DOHH2 (cell line): ENCODE measurements at regions not wholly inside any gene's neighbourhood (a gene's known extent, or its start where the extent isn't known, plus 50 kb on each side); places are given as distances from the start of the nearest gene placed in this dataset.
"Not testable (repeated sequence)": the region's sequence is repeated elsewhere in the genome, so short reads cannot be mapped to it uniquely, and the experiment has no call there.

ENCODE experiments used
- H3F3A ChIP-seq: fragments of 200-600 bp; sonication (generic), shearing (Covaris generic); 2 replicates; pipeline ENCODE4 v1.6.0; 2016; ENCODE audit warnings: antibody characterized with exemption, mild to moderate bottlenecking; ENCODE audit not compliant: control insufficient read depth, insufficient read depth
- H3K27ac ChIP-seq: fragments of 200-600 bp; sonication (generic); 2 replicates; pipeline ENCODE4 v1.5.1; 2014; ENCODE audit warnings: low read depth, mild to moderate bottlenecking, low read length, moderate library complexity
- H3K27me3 ChIP-seq: fragments of 200-600 bp; sonication (generic); 2 replicates; pipeline ENCODE4 v1.6.1; 2014; ENCODE audit warnings: mild to moderate bottlenecking, low read length, mixed read lengths; ENCODE audit not compliant: control insufficient read depth
- H3K36me3 ChIP-seq: fragments of 200-600 bp; sonication (generic); 2 replicates; pipeline ENCODE4 v1.6.1; 2014; ENCODE audit warnings: mild to moderate bottlenecking, low read length, moderate library complexity, mixed read lengths; ENCODE audit not compliant: control insufficient read depth
- H3K4me1 ChIP-seq: fragments of 200-600 bp; sonication (generic); 2 replicates; pipeline ENCODE4 v1.6.1; 2014; ENCODE audit warnings: mild to moderate bottlenecking, low read length, mixed read lengths; ENCODE audit not compliant: control insufficient read depth
- H3K4me2 ChIP-seq: fragments of 200-600 bp; sonication (generic); 2 replicates; pipeline ENCODE4 v1.6.0; 2014; ENCODE audit warnings: mild to moderate bottlenecking, low read length, moderate library complexity
- H3K4me3 ChIP-seq: fragments of 200-600 bp; sonication (generic); 2 replicates; pipeline ENCODE4 v1.5.1; 2014; ENCODE audit warnings: mild to moderate bottlenecking, low read length, mixed read lengths
- H3K79me2 ChIP-seq: fragments of 200-600 bp; sonication (generic); 2 replicates; pipeline ENCODE4 v1.6.1; 2014; ENCODE audit warnings: mild to moderate bottlenecking, low read length, mixed read lengths; ENCODE audit not compliant: control insufficient read depth
- H3K9me2 ChIP-seq: fragments of 200-600 bp; sonication (generic); replicated peaks from 2 replicates; pipeline ENCODE4 v1.6.1; 2014; ENCODE audit warnings: mild to moderate bottlenecking, low read length, mixed read lengths; ENCODE audit not compliant: control insufficient read depth
- H3K9me3 ChIP-seq: fragments of 200-600 bp; sonication (generic); 2 replicates; pipeline ENCODE4 v1.6.1; 2014; ENCODE audit warnings: antibody characterized with exemption, low read length, mixed read lengths; ENCODE audit not compliant: control insufficient read depth, insufficient read depth
- H4K20me1 ChIP-seq: fragments of 200-600 bp; sonication (generic); 2 replicates; pipeline ENCODE4 v1.6.0; 2014; ENCODE audit warnings: low read depth, mild to moderate bottlenecking, antibody characterized with exemption, low read length, moderate library complexity; ENCODE audit not compliant: control insufficient read depth, insufficient read depth
- EZH2phosphoT487 ChIP-seq: fragments of 200-600 bp; sonication (generic); IDR thresholded peaks from 2 replicates; pipeline ENCODE4 v1.6.1; 2017; ENCODE audit warnings: borderline replicate concordance, mild to moderate bottlenecking, antibody characterized with exemption, low read length, moderate library complexity, mixed read lengths
- TF ChIP-seq, protein P1 (sequence below): fragments of 200-600 bp; sonication (generic); IDR thresholded peaks from one replicate; pipeline ENCODE4 v1.5.1; 2014; ENCODE audit warnings: antibody characterized with exemption, mild to moderate bottlenecking, low read depth, low read length; ENCODE audit not compliant: poor library complexity, severe bottlenecking

DNA sequence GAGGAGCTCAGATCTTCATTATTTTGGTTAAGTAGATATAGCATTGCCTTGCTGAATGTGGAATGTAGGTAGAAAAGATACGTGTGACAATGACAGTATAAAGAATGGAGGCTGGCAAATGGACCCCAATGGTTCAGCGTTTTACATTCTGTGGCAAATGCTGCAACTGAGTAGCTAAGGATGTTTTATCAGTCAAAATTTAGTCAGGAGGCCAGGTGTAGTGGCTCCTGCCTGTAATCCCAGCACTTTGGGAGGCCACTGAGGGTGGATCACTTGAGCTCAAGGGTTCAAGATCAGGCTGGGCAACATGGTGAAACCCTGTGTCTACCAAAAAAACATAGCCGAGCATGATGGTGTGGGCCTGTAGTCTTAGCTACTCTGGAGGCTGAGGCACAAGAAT lies 120.5 kb upstream of the GHITM start:
- no peaks in the 10 kb centered on the region for H3K9me3 ChIP-seq
- H3K27me3 ChIP-seq: no peaks in the 10 kb centered on the region
- H4K20me1 ChIP-seq: no peaks in the 10 kb centered on the region
- no peak overlapping the region for H3K4me3 ChIP-seq
- H3K79me2 ChIP-seq: no peaks in the 10 kb centered on the region
- no peaks in the 10 kb centered on the region for H3K36me3 ChIP-seq
- TF ChIP-seq, protein P1, sequence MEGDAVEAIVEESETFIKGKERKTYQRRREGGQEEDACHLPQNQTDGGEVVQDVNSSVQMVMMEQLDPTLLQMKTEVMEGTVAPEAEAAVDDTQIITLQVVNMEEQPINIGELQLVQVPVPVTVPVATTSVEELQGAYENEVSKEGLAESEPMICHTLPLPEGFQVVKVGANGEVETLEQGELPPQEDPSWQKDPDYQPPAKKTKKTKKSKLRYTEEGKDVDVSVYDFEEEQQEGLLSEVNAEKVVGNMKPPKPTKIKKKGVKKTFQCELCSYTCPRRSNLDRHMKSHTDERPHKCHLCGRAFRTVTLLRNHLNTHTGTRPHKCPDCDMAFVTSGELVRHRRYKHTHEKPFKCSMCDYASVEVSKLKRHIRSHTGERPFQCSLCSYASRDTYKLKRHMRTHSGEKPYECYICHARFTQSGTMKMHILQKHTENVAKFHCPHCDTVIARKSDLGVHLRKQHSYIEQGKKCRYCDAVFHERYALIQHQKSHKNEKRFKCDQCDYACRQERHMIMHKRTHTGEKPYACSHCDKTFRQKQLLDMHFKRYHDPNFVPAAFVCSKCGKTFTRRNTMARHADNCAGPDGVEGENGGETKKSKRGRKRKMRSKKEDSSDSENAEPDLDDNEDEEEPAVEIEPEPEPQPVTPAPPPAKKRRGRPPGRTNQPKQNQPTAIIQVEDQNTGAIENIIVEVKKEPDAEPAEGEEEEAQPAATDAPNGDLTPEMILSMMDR: no peak
- TF ChIP-seq EZH2phosphoT487: no peak
- H3K27ac ChIP-seq: no peak overlapping the region
- H3K4me1 ChIP-seq: no peaks in the 10 kb centered on the region
- no peaks in the 10 kb centered on the region for H3K9me2 ChIP-seq
- H3F3A ChIP-seq: no peaks in the 10 kb centered on the region
- no peak overlapping the region for H3K4me2 ChIP-seq

DNA sequence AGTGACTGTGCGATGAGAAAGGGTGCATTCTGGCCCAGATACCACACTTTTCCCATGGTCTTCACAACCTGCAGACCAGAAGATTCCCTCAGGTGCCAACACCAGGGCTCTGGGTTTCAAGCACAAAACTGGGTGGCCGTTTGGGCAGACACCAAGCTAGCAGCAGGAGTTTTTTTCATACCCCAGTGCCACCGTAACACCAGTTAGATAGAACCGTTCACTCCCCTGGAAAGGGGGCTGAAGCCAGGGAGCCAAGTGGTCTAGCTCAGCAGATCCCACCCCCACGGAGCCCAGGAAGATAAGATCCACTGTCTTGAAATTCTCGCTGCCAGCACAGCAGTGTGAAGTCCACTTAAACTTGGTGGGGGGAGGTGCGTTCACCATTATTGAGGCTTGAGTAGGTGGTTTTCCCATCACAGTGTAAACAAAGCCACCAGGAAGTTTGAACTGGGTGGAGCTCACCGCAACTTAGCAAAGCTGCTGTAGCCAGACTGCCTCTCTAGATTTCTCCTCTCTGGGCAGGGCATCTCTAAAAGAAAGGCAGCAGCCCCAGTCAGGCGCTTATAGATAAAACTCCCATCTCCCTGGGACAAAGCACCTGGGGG lies 119.4 kb upstream of the GHITM start:
- not testable (repeated sequence) for H3F3A ChIP-seq, H3K9me2 ChIP-seq, H4K20me1 ChIP-seq, H3K79me2 ChIP-seq, H3K27ac ChIP-seq, H3K4me2 ChIP-seq, H3K4me3 ChIP-seq, H3K27me3 ChIP-seq, H3K36me3 ChIP-seq, H3K9me3 ChIP-seq, H3K4me1 ChIP-seq

DNA sequence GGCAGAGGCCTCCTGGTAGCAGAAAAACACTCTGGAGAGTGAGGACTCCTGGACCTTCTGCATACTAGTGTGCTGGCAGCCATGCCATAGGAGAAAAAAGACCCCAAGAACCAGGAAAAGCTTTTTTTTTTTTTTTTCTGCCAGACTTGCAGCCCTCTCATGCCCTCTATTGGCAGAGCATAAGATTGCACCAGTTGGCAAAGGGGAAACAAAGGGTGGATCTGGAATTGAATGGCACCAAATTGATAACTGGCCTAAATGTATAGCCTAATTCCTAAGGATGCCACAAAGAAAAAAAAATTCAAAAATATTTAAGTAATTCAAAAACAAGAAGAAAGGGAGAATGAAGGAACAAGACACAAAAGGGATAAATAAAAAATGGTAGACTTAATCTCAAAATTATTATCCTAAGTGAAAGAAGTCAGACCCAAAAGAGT lies 112.5 kb upstream of the GHITM start:
- no peak overlapping the region for H3K27ac ChIP-seq
- H4K20me1 ChIP-seq: no peaks in the 10 kb centered on the region
- no peaks in the 10 kb centered on the region for H3K9me3 ChIP-seq
- no peaks in the 10 kb centered on the region for H3K79me2 ChIP-seq
- H3F3A ChIP-seq: no peaks in the 10 kb centered on the region
- H3K9me2 ChIP-seq: no peaks in the 10 kb centered on the region
- H3K27me3 ChIP-seq: no peaks in the 10 kb centered on the region
- H3K36me3 ChIP-seq: no peaks in the 10 kb centered on the region
- no peak overlapping the region for H3K4me2 ChIP-seq
- H3K4me1 ChIP-seq: no peaks in the 10 kb centered on the region
- no peak for TF ChIP-seq EZH2phosphoT487
- TF ChIP-seq, protein P1: peak; percentile 88
- no peak overlapping the region for H3K4me3 ChIP-seq

DNA sequence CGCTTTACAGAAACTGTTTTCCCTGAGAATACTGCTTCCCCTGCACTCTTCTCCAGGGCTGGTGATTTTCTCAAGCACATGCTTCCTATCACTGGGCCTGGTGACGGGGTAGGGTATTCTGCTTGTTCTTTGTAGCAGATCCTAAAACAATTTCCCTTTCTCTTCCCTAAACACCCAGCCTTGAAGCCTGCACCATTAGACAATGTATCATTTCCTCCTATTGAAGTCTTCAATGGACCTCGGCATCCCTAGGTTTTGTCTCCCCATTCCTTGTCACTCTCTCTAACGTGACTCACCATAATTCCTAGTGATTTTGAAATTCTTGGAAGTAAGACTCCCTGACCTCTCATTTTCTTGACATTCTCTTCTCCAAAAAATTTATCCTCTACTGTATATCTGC lies 109.5 kb upstream of the GHITM start:
- H3K36me3 ChIP-seq: no peaks in the 10 kb centered on the region
- no peaks in the 10 kb centered on the region for H3K9me3 ChIP-seq
- H3K9me2 ChIP-seq: no peaks in the 10 kb centered on the region
- TF ChIP-seq, protein P1: no peak
- no peak for TF ChIP-seq EZH2phosphoT487
- H3K27me3 ChIP-seq: no peaks in the 10 kb centered on the region
- no peaks in the 10 kb centered on the region for H3F3A ChIP-seq
- H3K4me2 ChIP-seq: no peak overlapping the region
- no peaks in the 10 kb centered on the region for H3K4me1 ChIP-seq
- no peaks in the 10 kb centered on the region for H4K20me1 ChIP-seq
- no peak overlapping the region for H3K4me3 ChIP-seq
- H3K79me2 ChIP-seq: no peaks in the 10 kb centered on the region
- no peak overlapping the region for H3K27ac ChIP-seq
